HCT116 (cell line): ENCODE measurements at regions not wholly inside any gene's neighbourhood (a gene's known extent, or its start where the extent isn't known, plus 50 kb on each side); places are given as distances from the start of the nearest gene placed in this dataset.

Experiments
- ATAC-seq: fragments of 200-7000 bp; cut with Tn5 transposase; 2 replicates; pipeline ENCODE4 v1.9.1; 2020; ENCODE audit warnings: mild to moderate bottlenecking, moderate library complexity
- BruUV-seq: library from RNA; stranded (reverse); fragments of 400-500 nt; replicated peaks from 2 replicates; lab custom pipeline; 2021; lab: Mats Ljungman, UMichigan
- CTCF ChIA-PET: fragments of 300-600 bp; sonication (Branson Sonifier 250); formaldehyde crosslinking; loops from one replicate; lab custom pipeline; 2021; ENCODE audit warnings: antibody characterized with exemption; lab: Charles Lee
- POLR2A ChIA-PET: fragments of 300-600, 350-600 bp; sonication (Branson Sonifier 250); formaldehyde crosslinking; loops from one replicate; lab custom pipeline; 2021; ENCODE audit warnings: antibody characterized with exemption; lab: Charles Lee
- RAD21 ChIA-PET, 2 experiments: fragments of 300-600 bp; sonication (Branson Sonifier 250); formaldehyde crosslinking; loops; one replicate each; lab custom pipeline; 2023; ENCODE audit warnings: low total read pairs in 2 of 2; ENCODE audit not compliant: uncharacterized antibody in 2 of 2, unreplicated experiment in 2 of 2, low non-redundant PET in 1 of 2; lab: Charles Lee
- DNase-seq: peaks from one replicate; pipeline ENCODE4 v3.0.0-alpha.2; 2010; ENCODE audit warnings: low read depth, low spot score
- H2AFZ ChIP-seq: fragments of 200-600 bp; shearing (Covaris generic), sonication (generic); 2 replicates; pipeline ENCODE4 v1.6.1; 2017; ENCODE audit warnings: low read depth, mixed run types, mixed read lengths, antibody characterized with exemption, low read length; ENCODE audit not compliant: poor library complexity, severe bottlenecking
- H3K27ac ChIP-seq: 2 replicates; pipeline ENCODE4 v1.5.1; 2012; ENCODE audit warnings: low read depth, low read length
- H3K27me3 ChIP-seq: fragments of 200-600 bp; sonication (generic); 2 replicates; pipeline ENCODE4 v1.6.1; 2016; ENCODE audit warnings: mixed run types, low read length, mixed read lengths; ENCODE audit not compliant: insufficient read depth
- H3K36me3 ChIP-seq, 2 experiments: fragments of 200-500 bp in 1 of 2; fragments of 200-600 bp in 1 of 2; sonication (Bioruptor generic) in 1 of 2; sonication (generic) in 1 of 2; 2 replicates each; pipeline versions ENCODE4 v1.5.1 to v1.6.1; 2014 to 2016; ENCODE audit warnings: low read length in 2 of 2, inconsistent platforms in 1 of 2, mixed read lengths in 1 of 2, mixed run types in 1 of 2; ENCODE audit not compliant: insufficient read depth in 2 of 2, control insufficient read depth in 1 of 2
- H3K4me1 ChIP-seq, 2 experiments: fragments of 200-600 bp in 1 of 2; sonication (generic) in 1 of 2; 2 replicates each; pipeline versions ENCODE4 v1.5.1 to v1.6.1; 2012 to 2017; ENCODE audit warnings: low read length in 2 of 2, inconsistent platforms in 1 of 2, mild to moderate bottlenecking in 1 of 2, mixed read lengths in 1 of 2, mixed run types in 1 of 2, moderate library complexity in 1 of 2; ENCODE audit not compliant: insufficient read depth in 2 of 2, control insufficient read depth in 1 of 2
- H3K4me2 ChIP-seq: fragments of 200-600 bp; sonication (generic); 2 replicates; pipeline ENCODE4 v1.6.1; 2017; ENCODE audit warnings: mixed run types, low read length, mixed read lengths
- H3K4me3 ChIP-seq, 2 experiments: fragments of 200-600 bp in 1 of 2; sonication (generic) in 1 of 2; replicated peaks in 1 of 2; 2 replicates each; pipeline ENCODE4 v1.5.1; 2011 to 2016; ENCODE audit warnings: low read length in 2 of 2, control low read depth in 1 of 2, low read depth in 1 of 2, mild to moderate bottlenecking in 1 of 2, mixed read lengths in 1 of 2, mixed run types in 1 of 2
- H3K79me2 ChIP-seq: fragments of 200-600 bp; sonication (generic); 2 replicates; pipeline ENCODE4 v1.6.1; 2017; ENCODE audit warnings: mild to moderate bottlenecking, mixed run types, low read length, moderate library complexity, mixed read lengths; ENCODE audit not compliant: insufficient read depth
- H3K9ac ChIP-seq: fragments of 200-600 bp; sonication (generic); 2 replicates; pipeline ENCODE4 v1.6.1; 2016; ENCODE audit warnings: low read length, mixed read lengths
- H3K9me2 ChIP-seq: fragments of 200-600 bp; sonication (generic), shearing (Covaris generic); 2 replicates; pipeline ENCODE4 v1.6.1; 2017; ENCODE audit warnings: mixed run types, mild to moderate bottlenecking, moderate library complexity; ENCODE audit not compliant: insufficient read depth
- H3K9me3 ChIP-seq, 2 experiments: fragments of 200-500 bp in 1 of 2; fragments of 200-600 bp in 1 of 2; sonication (Bioruptor generic) in 1 of 2; sonication (generic) in 1 of 2; 2 replicates each; pipeline ENCODE4 v1.6.1; 2014 to 2017; ENCODE audit warnings: low read length in 2 of 2, mixed read lengths in 2 of 2, inconsistent platforms in 1 of 2, low read depth in 1 of 2, mild to moderate bottlenecking in 1 of 2, mixed run types in 1 of 2, moderate library complexity in 1 of 2; ENCODE audit not compliant: control insufficient read depth in 1 of 2, insufficient read depth in 1 of 2
- H4K20me1 ChIP-seq: fragments of 200-600 bp; sonication (generic), shearing (Covaris generic); 2 replicates; pipeline ENCODE4 v1.6.1; 2017; ENCODE audit warnings: mixed run types, mild to moderate bottlenecking, moderate library complexity; ENCODE audit not compliant: insufficient read depth
- ATF3 ChIP-seq: IDR thresholded peaks from 2 replicates; pipeline ENCODE4 v1.6.1; 2012
- CBX3 ChIP-seq: IDR thresholded peaks from 2 replicates; pipeline ENCODE4 v1.6.1; 2012; ENCODE audit warnings: low read depth
- CEBPB ChIP-seq: IDR thresholded peaks from 2 replicates; pipeline ENCODE4 v1.6.1; 2012; ENCODE audit warnings: low read depth
- EGR1 ChIP-seq: IDR thresholded peaks from 2 replicates; pipeline ENCODE4 v1.6.1; 2012; ENCODE audit warnings: low read depth
- ELF1 ChIP-seq: IDR thresholded peaks from 2 replicates; pipeline ENCODE4 v1.6.1; 2012; ENCODE audit warnings: low read depth, borderline replicate concordance
- EZH2 ChIP-seq: fragments of 200-600 bp; sonication (generic); IDR thresholded peaks from 2 replicates; pipeline ENCODE4 v1.6.1; 2017; ENCODE audit warnings: antibody characterized with exemption, mixed run types
- EZH2phosphoT487 ChIP-seq: fragments of 200-600 bp; IDR thresholded peaks from 2 replicates; pipeline ENCODE4 v1.6.1; 2018; ENCODE audit warnings: antibody characterized with exemption, borderline replicate concordance
- FOSL1 ChIP-seq: IDR thresholded peaks from 2 replicates; pipeline ENCODE4 v1.6.1; 2012; ENCODE audit warnings: low read depth
- JUND ChIP-seq: IDR thresholded peaks from 2 replicates; pipeline ENCODE4 v1.6.1; 2012
- POLR2A ChIP-seq: IDR thresholded peaks from 2 replicates; pipeline ENCODE4 v1.7.0; 2011; ENCODE audit warnings: borderline replicate concordance; ENCODE audit not compliant: insufficient read depth, insufficient read length; ENCODE audit errors: extremely low read depth
- POLR2AphosphoS5 ChIP-seq: IDR thresholded peaks from 2 replicates; pipeline ENCODE4 v1.6.1; 2011; ENCODE audit warnings: mild to moderate bottlenecking, low read depth, low read length, moderate library complexity
- REST ChIP-seq: IDR thresholded peaks from 2 replicates; pipeline ENCODE4 v1.6.1; 2012; ENCODE audit warnings: low read depth
- SP1 ChIP-seq: IDR thresholded peaks from 2 replicates; pipeline ENCODE4 v1.6.1; 2012; ENCODE audit warnings: low read depth
- SRF ChIP-seq: IDR thresholded peaks from 2 replicates; pipeline ENCODE4 v1.6.1; 2012; ENCODE audit warnings: low read depth
- TCF7L2 ChIP-seq: IDR thresholded peaks from 2 replicates; pipeline ENCODE4 v1.7.0; 2011; ENCODE audit warnings: borderline replicate concordance, inconsistent platforms; ENCODE audit not compliant: insufficient read depth, insufficient read length; ENCODE audit errors: extremely low read depth
- YY1 ChIP-seq: IDR thresholded peaks from 2 replicates; pipeline ENCODE4 v1.6.1; 2011; ENCODE audit warnings: low read length, low read depth, moderate library complexity, mild to moderate bottlenecking; ENCODE audit not compliant: insufficient replicate concordance; ENCODE audit errors: extremely low read depth
- ZBTB33 ChIP-seq: IDR thresholded peaks from 2 replicates; pipeline ENCODE4 v1.6.1; 2011; ENCODE audit warnings: mild to moderate bottlenecking, low read length, moderate library complexity; ENCODE audit not compliant: insufficient replicate concordance; ENCODE audit errors: extremely low read depth
- ZFX ChIP-seq: fragments of 450-650 bp; IDR thresholded peaks from 2 replicates; pipeline ENCODE4 v1.6.1; 2017
- ZNF274 ChIP-seq: fragments of 200-500 bp; sonication (Bioruptor generic); IDR thresholded peaks from 2 replicates; pipeline ENCODE4 v1.6.1; 2014; ENCODE audit warnings: mild to moderate bottlenecking, low read depth, low read length, inconsistent platforms
- intact Hi-C: fragments of 100-400 bp; cut with micrococcal nuclease; formaldehyde crosslinking; loops from 2 replicates; pipeline ENCODE4 v1.10.0; 2022
- TF ChIP-seq, protein P1 (sequence below), 3 experiments: fragments of 200-600 bp in 1 of 3; sonication (generic) in 1 of 3; IDR thresholded peaks in 2 of 3; conservative IDR thresholded peaks in 1 of 3; 2 replicates each; pipeline ENCODE4 v1.5.1; 2012 to 2017; ENCODE audit warnings: low read depth in 2 of 3, low read length in 2 of 3, antibody characterized with exemption in 1 of 3, borderline replicate concordance in 1 of 3, control low read depth in 1 of 3, mild to moderate bottlenecking in 1 of 3, mixed read lengths in 1 of 3, mixed run types in 1 of 3, moderate library complexity in 1 of 3; ENCODE audit not compliant: insufficient read depth in 1 of 3

DNA sequence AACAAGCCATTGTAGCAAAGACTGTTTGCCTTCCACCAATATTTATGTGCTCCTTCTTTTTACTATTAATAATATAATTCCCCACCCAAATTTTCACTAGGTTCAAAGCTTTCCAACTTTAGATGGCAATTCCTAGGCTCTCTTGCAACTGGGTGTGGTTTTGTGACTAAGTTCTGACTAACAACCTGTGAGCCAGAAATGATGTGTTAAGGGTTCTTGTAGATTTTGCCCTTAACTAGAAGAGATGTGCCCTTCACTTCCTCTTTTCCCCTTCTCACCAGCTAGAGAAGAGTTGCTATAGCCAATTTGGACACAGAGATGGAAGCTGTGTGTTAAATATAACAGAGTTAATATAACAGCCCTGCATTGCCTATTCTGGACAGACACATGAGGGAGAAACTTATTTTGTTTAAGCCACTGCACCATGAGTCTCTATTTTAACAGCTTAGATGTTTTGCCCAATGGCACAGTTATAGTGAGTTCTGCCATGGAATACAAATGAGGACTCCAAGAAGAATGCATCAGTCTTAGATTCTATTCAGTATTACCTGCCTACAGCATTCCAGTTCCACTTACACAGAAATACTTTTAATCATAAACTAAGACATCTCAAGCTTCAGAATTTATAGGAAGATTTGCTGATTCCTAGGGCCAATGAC, 216.2 kb downstream of the DUSP6 start:
- Histone ChIP-seq H3K36me3 (no peaks in the 10 kb centered on the region), H3K4me3 (0 out of 4 replicates have a peak overlapping the region, but pooled peaks of 1 of the 2 experiments have one; percentile 2), H4K20me1 (no peaks in the 10 kb centered on the region), H3K9me2 (no peaks in the 10 kb centered on the region), H2AFZ (peak overlapping the region; percentile 13), H3K9me3 (no peaks in the 10 kb centered on the region), H3K79me2 (no peaks in the 10 kb centered on the region), H3K9ac (no peak overlapping the region), H3K4me2 (peak overlapping the region; percentile 55), H3K4me1 (peaks cover 0 to 37% of the 10 kb centered on the region in 2 experiments; a peak in 3 of 4 replicates), H3K27ac (no peak overlapping the region), H3K27me3 (no peaks in the 10 kb centered on the region)
- intact Hi-C loops: no loop called here
- RAD21 ChIA-PET: no interaction called here
- DNase-seq (peak; percentile 68), ATAC-seq (peak; percentile 83)
- POLR2A ChIA-PET: interaction anchor here (0.9 to 1.4 kb wide), 3 partner anchors 16 to 216 kb away, joined by 3 to 4 read pairs (median 3); no protein-coding TSS in a partner anchor
- BruUV-seq: no TSS peak
- CTCF ChIA-PET: no interaction called here
- TF ChIP-seq SP1 (peak; percentile 77), ATF3 (no peak), POLR2AphosphoS5 (peak; percentile 29; the same call in 1 of the 2 replicates), JUND (peak; percentile 73), CEBPB (peak; percentile 71), EGR1 (no peak), FOSL1 (peak; percentile 95), REST (no peak), EZH2 (no peak), YY1 (peak; percentile 19), ZFX (no peak), ZBTB33 (no peak), POLR2A (no peak), EZH2phosphoT487 (no peak), ZNF274 (no peak), ELF1 (no peak), TCF7L2 (no peak), SRF (peak; percentile 81), CBX3 (peak; percentile 78)
- TF ChIP-seq, protein P1, sequence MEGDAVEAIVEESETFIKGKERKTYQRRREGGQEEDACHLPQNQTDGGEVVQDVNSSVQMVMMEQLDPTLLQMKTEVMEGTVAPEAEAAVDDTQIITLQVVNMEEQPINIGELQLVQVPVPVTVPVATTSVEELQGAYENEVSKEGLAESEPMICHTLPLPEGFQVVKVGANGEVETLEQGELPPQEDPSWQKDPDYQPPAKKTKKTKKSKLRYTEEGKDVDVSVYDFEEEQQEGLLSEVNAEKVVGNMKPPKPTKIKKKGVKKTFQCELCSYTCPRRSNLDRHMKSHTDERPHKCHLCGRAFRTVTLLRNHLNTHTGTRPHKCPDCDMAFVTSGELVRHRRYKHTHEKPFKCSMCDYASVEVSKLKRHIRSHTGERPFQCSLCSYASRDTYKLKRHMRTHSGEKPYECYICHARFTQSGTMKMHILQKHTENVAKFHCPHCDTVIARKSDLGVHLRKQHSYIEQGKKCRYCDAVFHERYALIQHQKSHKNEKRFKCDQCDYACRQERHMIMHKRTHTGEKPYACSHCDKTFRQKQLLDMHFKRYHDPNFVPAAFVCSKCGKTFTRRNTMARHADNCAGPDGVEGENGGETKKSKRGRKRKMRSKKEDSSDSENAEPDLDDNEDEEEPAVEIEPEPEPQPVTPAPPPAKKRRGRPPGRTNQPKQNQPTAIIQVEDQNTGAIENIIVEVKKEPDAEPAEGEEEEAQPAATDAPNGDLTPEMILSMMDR (IDR thresholded peaks at IDR 0.05 in 2 of 3, conservative IDR thresholded peaks at IDR 0.05 in 1 of 3; ENCODE audit: borderline replicate concordance in 1 of 3, insufficient read depth in 1 of 3, low read depth in 2 of 3, low read length in 2 of 3): no peak
